Forelimb muscle (tissue), 1 donor: ENCODE measurements at regions not wholly inside any gene's neighbourhood (a gene's known extent, or its start where the extent isn't known, plus 50 kb on each side); places are given as distances from the start of the nearest gene placed in this dataset.
"Not testable (repeated sequence)": the region's sequence is repeated elsewhere in the genome, so short reads cannot be mapped to it uniquely, and the experiment has no call there.

ENCODE experiments used
- DNase-seq: peaks from one replicate; pipeline ENCODE4 v3.0.0-alpha.2; 2013; ENCODE audit warnings: low read depth

GRCh38 chr12:19771858-19772257, 332.6 kb downstream of the AEBP2 start:
- no peak for DNase-seq

- DNase-seq: no peak
Observed at GRCh38 chr12:19772776-19773175, 333.5 kb downstream of the AEBP2 start.

- DNase-seq: no peak
Observed at GRCh38 chr12:19775241-19775640, 335.9 kb downstream of the AEBP2 start.

- not testable (repeated sequence) for DNase-seq
Observed at GRCh38 chr12:19775976-19776375, 336.7 kb downstream of the AEBP2 start.

- no peak for DNase-seq
Observed at GRCh38 chr12:19778172-19778571, 338.9 kb downstream of the AEBP2 start.

- no peak for DNase-seq
Observed at GRCh38 chr12:19778797-19779196, 339.5 kb downstream of the AEBP2 start.

GRCh38 chr12:19779395-19780056, 340.2 kb downstream of the AEBP2 start:
- no peak for DNase-seq

GRCh38 chr12:19780460-19780859, 341.2 kb downstream of the AEBP2 start:
- DNase-seq: no peak

- no peak for DNase-seq
Observed at GRCh38 chr12:19783547-19784444, 344.5 kb downstream of the AEBP2 start.

- no peak for DNase-seq
Observed at GRCh38 chr12:19792028-19792427, 352.7 kb downstream of the AEBP2 start.

- DNase-seq: no peak
Observed at GRCh38 chr12:19794116-19794515, 354.8 kb downstream of the AEBP2 start.

- no peak for DNase-seq
Observed at GRCh38 chr12:19799216-19799615, 359.9 kb downstream of the AEBP2 start.

- DNase-seq: no peak
Observed at GRCh38 chr12:19799895-19800602, 360.8 kb downstream of the AEBP2 start.

GRCh38 chr12:19800884-19801283, 361.6 kb downstream of the AEBP2 start:
- no peak for DNase-seq

- no peak for DNase-seq
Observed at GRCh38 chr12:19801941-19802340, 362.6 kb downstream of the AEBP2 start.

- no peak for DNase-seq
Observed at GRCh38 chr12:19802915-19803314, 363.6 kb downstream of the AEBP2 start.

GRCh38 chr12:19804737-19805136, 365.4 kb downstream of the AEBP2 start:
- DNase-seq: no peak

- no peak for DNase-seq
Observed at GRCh38 chr12:19808371-19808770, 369.1 kb downstream of the AEBP2 start.

GRCh38 chr12:19810213-19810612, 370.9 kb downstream of the AEBP2 start:
- no peak for DNase-seq

GRCh38 chr12:19811922-19812321, 372.6 kb downstream of the AEBP2 start:
- DNase-seq: no peak

- DNase-seq: no peak
Observed at GRCh38 chr12:19819231-19819630, 379.9 kb downstream of the AEBP2 start.

- no peak for DNase-seq
Observed at GRCh38 chr12:19822476-19822875, 383.2 kb downstream of the AEBP2 start.
